ENCODE measurements at regions not wholly inside any gene's neighbourhood (a gene's known extent, or its start where the extent isn't known, plus 50 kb on each side); places are given as distances from the start of the nearest gene placed in this dataset.

DNA sequence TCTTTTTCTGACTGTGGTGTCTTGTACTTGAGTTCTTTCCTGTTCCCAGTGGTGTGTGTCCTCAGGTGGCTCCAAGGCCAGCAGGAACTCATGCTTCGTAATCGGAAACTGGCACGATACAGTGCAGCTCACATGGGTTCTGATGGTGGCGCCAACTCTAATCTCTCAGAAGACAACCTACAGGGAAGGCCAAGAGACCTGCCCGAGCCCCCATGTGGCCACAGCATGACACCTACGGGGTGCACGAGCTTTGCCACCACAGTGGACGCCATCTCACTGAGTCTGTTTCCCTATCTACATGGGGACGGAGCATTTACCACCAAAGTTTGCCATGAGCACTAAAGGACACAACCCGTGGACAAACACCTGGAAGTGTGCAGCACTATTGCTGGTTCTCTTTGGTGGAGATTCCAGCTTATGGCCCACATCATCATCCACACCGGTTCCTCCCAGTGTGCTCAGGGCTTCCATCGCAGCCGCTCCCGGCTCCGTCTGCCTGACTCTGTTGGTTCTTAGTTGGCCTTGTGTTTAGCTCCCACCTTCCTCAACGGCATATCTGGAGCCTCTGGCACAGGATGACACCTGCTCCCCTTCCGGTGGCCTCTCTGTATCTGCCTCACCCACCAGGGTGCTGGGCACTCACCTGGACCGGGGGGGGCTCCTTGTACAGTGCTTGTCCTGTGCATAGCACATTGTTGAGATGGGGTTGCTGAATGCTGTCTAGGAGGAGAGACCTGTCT, 586.6 kb upstream of the MKI67 start:
- Histone ChIP-seq H3K4me1 (no peaks in the 10 kb centered on the region), H3K36me3 (no peaks in the 10 kb centered on the region), H3K27ac (no peak overlapping the region), H3K4me3 (no peak overlapping the region), H3K9me3 (no peaks in the 10 kb centered on the region), H3K27me3 (peaks cover 0 to 4% (median 0%) of the 10 kb centered on the region in 3 donors)
- TF ChIP-seq, protein P1, sequence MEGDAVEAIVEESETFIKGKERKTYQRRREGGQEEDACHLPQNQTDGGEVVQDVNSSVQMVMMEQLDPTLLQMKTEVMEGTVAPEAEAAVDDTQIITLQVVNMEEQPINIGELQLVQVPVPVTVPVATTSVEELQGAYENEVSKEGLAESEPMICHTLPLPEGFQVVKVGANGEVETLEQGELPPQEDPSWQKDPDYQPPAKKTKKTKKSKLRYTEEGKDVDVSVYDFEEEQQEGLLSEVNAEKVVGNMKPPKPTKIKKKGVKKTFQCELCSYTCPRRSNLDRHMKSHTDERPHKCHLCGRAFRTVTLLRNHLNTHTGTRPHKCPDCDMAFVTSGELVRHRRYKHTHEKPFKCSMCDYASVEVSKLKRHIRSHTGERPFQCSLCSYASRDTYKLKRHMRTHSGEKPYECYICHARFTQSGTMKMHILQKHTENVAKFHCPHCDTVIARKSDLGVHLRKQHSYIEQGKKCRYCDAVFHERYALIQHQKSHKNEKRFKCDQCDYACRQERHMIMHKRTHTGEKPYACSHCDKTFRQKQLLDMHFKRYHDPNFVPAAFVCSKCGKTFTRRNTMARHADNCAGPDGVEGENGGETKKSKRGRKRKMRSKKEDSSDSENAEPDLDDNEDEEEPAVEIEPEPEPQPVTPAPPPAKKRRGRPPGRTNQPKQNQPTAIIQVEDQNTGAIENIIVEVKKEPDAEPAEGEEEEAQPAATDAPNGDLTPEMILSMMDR (IDR thresholded peaks at IDR 0.05): no peak
- no peak for TF ChIP-seq POLR2AphosphoS5 (IDR thresholded peaks at IDR 0.05)
- no peak for TF ChIP-seq POLR2A (IDR thresholded peaks at IDR 0.05)
- no peak for TF ChIP-seq EP300 (IDR thresholded peaks at IDR 0.05)
- WGBS, 2 donors: 93 to 96% methylated on average over 18 of the region's 18 CpGs
- intact Hi-C loops (cut with DNase I): no loop called here
- DNase-seq: no peak

DNA sequence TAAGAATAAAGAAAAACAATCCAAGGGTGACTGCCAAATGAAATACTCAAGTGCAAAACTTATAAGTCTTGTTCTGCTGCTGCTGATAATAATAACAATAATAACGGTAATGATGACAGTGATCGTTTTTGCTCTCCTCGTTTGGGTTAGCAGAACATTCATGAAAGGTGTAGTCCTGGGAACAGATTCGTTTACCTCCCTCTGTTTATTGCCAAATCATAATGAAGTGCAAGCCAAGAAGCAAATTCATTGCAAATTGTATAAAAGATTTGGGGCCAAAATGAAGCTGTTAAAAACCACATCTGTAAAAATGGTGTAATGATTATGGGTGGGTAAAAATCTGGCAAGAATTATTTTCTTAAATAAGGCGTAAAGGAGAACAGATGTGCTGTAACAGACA, 587.2 kb upstream of the MKI67 start:
- 72 to 80% methylated on average over 5 of the region's 5 CpGs for WGBS, 2 donors
- H3K4me1 ChIP-seq: no peaks in the 10 kb centered on the region
- H3K27me3 ChIP-seq: peaks cover 0 to 4% (median 0%) of the 10 kb centered on the region in 3 donors
- no peak overlapping the region for H3K4me3 ChIP-seq
- intact Hi-C loops (cut with DNase I): no loop called here
- no peak for TF ChIP-seq EP300 (IDR thresholded peaks at IDR 0.05)
- no peak for TF ChIP-seq POLR2A (IDR thresholded peaks at IDR 0.05)
- TF ChIP-seq, protein P1 (IDR thresholded peaks at IDR 0.05): no peak
- TF ChIP-seq POLR2AphosphoS5 (IDR thresholded peaks at IDR 0.05): no peak
- no peak for DNase-seq
- H3K27ac ChIP-seq: no peak overlapping the region
- no peaks in the 10 kb centered on the region for H3K36me3 ChIP-seq
- H3K9me3 ChIP-seq: no peaks in the 10 kb centered on the region

DNA sequence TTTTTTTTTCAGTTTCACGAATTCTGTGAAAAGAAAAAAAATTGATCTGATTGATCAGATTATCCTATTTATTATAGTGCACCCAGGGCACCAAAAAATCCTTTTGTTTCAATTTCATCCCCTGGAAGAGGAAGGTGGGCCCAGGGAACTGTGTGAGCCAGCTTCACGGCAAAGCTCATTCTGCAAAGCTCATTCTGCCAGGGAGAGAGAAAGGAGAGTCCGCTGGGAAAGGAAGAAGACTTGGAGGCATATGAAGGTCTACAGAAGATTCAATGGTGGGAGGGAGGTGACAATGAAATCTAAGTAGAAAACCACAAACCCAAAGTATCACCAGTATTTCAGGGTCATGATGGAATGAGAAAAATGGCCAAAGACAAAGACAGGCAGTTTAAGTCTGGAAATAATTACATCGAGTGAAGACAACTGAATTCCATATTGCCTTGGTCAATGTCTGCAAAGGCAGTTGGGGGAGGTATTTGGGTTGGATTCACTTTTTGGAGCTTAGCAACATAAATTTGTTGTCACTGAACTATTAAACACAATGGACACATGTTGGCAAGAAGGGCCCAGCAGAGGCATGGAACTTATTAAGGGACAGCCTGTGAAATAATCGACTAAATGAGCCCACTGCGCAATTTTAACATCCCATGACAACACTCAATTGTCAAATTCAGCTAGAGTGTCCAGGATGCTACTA, 587.8 kb upstream of the MKI67 start:
- intact Hi-C loops (cut with DNase I): no loop called here
- TF ChIP-seq, protein P1 (IDR thresholded peaks at IDR 0.05): no peak
- TF ChIP-seq EP300 (IDR thresholded peaks at IDR 0.05): no peak
- peak in 1 of 4 donors; percentile 17 for TF ChIP-seq POLR2AphosphoS5 (IDR thresholded peaks at IDR 0.05)
- TF ChIP-seq POLR2A (IDR thresholded peaks at IDR 0.05): no peak
- no peak overlapping the region for H3K4me3 ChIP-seq
- DNase-seq: no peak
- H3K27ac ChIP-seq: no peak overlapping the region
- 79 to 92% methylated on average over 6 of the region's 6 CpGs for WGBS, 2 donors
- H3K36me3 ChIP-seq: no peaks in the 10 kb centered on the region
- no peaks in the 10 kb centered on the region for H3K9me3 ChIP-seq
- H3K27me3 ChIP-seq: peaks cover 0 to 4% (median 0%) of the 10 kb centered on the region in 3 donors
- H3K4me1 ChIP-seq: no peaks in the 10 kb centered on the region

DNA sequence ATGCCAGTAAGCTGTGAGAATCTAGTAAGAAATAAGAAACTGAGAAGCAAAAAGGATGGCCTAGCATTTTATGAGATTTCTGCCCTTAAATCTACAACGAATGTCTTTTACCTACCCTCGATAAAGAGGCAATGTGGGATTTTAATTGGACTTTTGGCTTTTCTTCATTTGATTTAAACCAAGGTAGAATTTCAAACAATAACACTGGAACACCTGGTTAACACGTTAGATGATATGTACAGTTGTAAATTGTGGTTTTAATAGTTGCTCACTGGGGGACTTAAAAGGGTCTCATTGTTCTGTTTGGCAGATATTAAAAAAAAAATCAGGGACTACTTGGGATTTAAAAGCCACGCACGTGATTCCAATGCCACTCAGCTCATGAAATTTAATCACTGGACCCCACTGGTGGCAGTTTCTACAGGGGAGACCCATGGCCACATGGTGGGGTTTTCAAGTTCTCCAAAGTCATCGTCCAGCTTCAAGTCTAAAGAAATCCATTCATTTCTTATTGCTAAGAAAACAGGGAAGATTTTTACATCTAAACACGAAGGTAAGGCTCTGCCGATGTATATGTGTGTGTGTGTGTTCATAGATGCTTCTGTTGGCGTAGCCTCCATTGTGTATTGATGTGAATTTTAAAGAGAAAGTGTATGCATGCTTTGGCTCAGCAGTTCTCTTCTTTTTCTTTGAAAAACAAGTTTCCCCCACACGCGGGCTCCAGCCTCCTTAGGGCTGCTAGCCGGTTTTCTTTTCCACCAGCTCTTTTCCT, 588.6 kb upstream of the MKI67 start:
- H3K36me3 ChIP-seq: no peaks in the 10 kb centered on the region
- DNase-seq: no peak
- intact Hi-C loops (cut with DNase I): no loop called here
- H3K4me3 ChIP-seq: no peak overlapping the region
- WGBS, 2 donors: 82 to 84% methylated on average over 12 of the region's 12 CpGs
- peaks cover 0 to 4% (median 0%) of the 10 kb centered on the region in 3 donors for H3K27me3 ChIP-seq
- TF ChIP-seq POLR2AphosphoS5 (IDR thresholded peaks at IDR 0.05): no peak
- TF ChIP-seq, protein P1 (IDR thresholded peaks at IDR 0.05): no peak
- no peak for TF ChIP-seq POLR2A (IDR thresholded peaks at IDR 0.05)
- TF ChIP-seq EP300 (IDR thresholded peaks at IDR 0.05): no peak
- H3K9me3 ChIP-seq: no peaks in the 10 kb centered on the region
- no peak overlapping the region for H3K27ac ChIP-seq
- H3K4me1 ChIP-seq: no peaks in the 10 kb centered on the region

All from sigmoid colon (tissue), 6 donors.